Upper lobe of right lung (tissue), 1 donor: ENCODE measurements at regions not wholly inside any gene's neighbourhood (a gene's known extent, or its start where the extent isn't known, plus 50 kb on each side); places are given as distances from the start of the nearest gene placed in this dataset.
"Not testable (repeated sequence)": the region's sequence is repeated elsewhere in the genome, so short reads cannot be mapped to it uniquely, and the experiment has no call there.

Experiments
- ATAC-seq: fragments of 200-7000 bp; cut with Tn5 transposase; one replicate; pipeline ENCODE4 v1.9.1; 2020; ENCODE audit warnings: mild to moderate bottlenecking, moderate library complexity
- DNase-seq: peaks from one replicate; pipeline ENCODE4 v3.0.0-alpha.2; 2020
- H3K27ac ChIP-seq: fragments of 200-600 bp; one replicate; pipeline ENCODE4 v1.8.0; 2022
- H3K27me3 ChIP-seq: fragments of 200-600 bp; one replicate; pipeline ENCODE4 v1.8.0; 2022; ENCODE audit warnings: mild to moderate bottlenecking
- H3K36me3 ChIP-seq: fragments of 200-600 bp; one replicate; pipeline ENCODE4 v1.8.0; 2022
- H3K4me1 ChIP-seq: fragments of 200-600 bp; one replicate; pipeline ENCODE4 v1.8.0; 2022
- H3K4me3 ChIP-seq: fragments of 200-600 bp; one replicate; pipeline ENCODE4 v1.8.0; 2022; ENCODE audit warnings: mild to moderate bottlenecking
- H3K9me3 ChIP-seq: fragments of 200-600 bp; one replicate; pipeline ENCODE4 v1.8.0; 2022
- CTCF ChIP-seq: fragments of 200-600 bp; IDR thresholded peaks from one replicate; pipeline ENCODE4 v1.8.0; 2022; ENCODE audit warnings: antibody characterized with exemption
- intact Hi-C: fragments of 100-400 bp; cut with DNase I; formaldehyde crosslinking; loops from one replicate; pipeline ENCODE4 v1.11.0; 2022
- donor health status: DM: no; HTN: yes; CAD: no; lungs with severe emphysema.

- no peak for TF ChIP-seq CTCF
- ATAC-seq = no peak
- DNase-seq = no peak
Observed at GRCh38 chr3:89533275-89533674, 425.9 kb downstream of the EPHA3 start.

GRCh38 chr3:89554587-89554986 lies 447.2 kb downstream of the EPHA3 start:
- H3K4me3 ChIP-seq, H3K27ac ChIP-seq, ATAC-seq, H3K27me3 ChIP-seq, H3K4me1 ChIP-seq, H3K9me3 ChIP-seq, DNase-seq, intact Hi-C loops, H3K36me3 ChIP-seq: not testable (repeated sequence)

More at GRCh38 chr3:89533275-89533674, 425.9 kb downstream of the EPHA3 start:
- no peak overlapping the region for H3K27ac ChIP-seq
- no peaks in the 10 kb centered on the region for H3K4me1 ChIP-seq
- intact Hi-C loops = no loop called here
- no peaks in the 10 kb centered on the region for H3K36me3 ChIP-seq
- no peaks in the 10 kb centered on the region for H3K27me3 ChIP-seq
- no peaks in the 10 kb centered on the region for H3K9me3 ChIP-seq
- H3K4me3 ChIP-seq = no peak overlapping the region

- Histone ChIP-seq H3K4me3 (no peak overlapping the region), H3K9me3 (no peaks in the 10 kb centered on the region), H3K27ac (no peak overlapping the region), H3K4me1 (no peaks in the 10 kb centered on the region), H3K27me3 (no peaks in the 10 kb centered on the region), H3K36me3 (no peaks in the 10 kb centered on the region)
- DNase-seq = no peak
- intact Hi-C loops = no loop called here
- ATAC-seq = no peak
- TF ChIP-seq CTCF = no peak
Observed at GRCh38 chr3:89558711-89559110, 451.3 kb downstream of the EPHA3 start.

GRCh38 chr3:89560568-89560967 lies 453.1 kb downstream of the EPHA3 start:
- TF ChIP-seq CTCF = no peak
- ATAC-seq = no peak

GRCh38 chr3:89562373-89562772 lies 455.0 kb downstream of the EPHA3 start:
- no peaks in the 10 kb centered on the region for H3K36me3 ChIP-seq
- no peaks in the 10 kb centered on the region for H3K27me3 ChIP-seq
- no peaks in the 10 kb centered on the region for H3K4me1 ChIP-seq
- H3K27ac ChIP-seq = no peak overlapping the region
- no peak for DNase-seq
- no peak for ATAC-seq
- no peak overlapping the region for H3K4me3 ChIP-seq
- no peak for TF ChIP-seq CTCF
- H3K9me3 ChIP-seq = no peaks in the 10 kb centered on the region
- intact Hi-C loops = no loop called here

More at GRCh38 chr3:89560568-89560967, 453.1 kb downstream of the EPHA3 start:
- Histone ChIP-seq H3K36me3 (no peaks in the 10 kb centered on the region), H3K27me3 (no peaks in the 10 kb centered on the region), H3K4me3 (no peak overlapping the region), H3K9me3 (no peaks in the 10 kb centered on the region), H3K27ac (no peak overlapping the region), H3K4me1 (no peaks in the 10 kb centered on the region)
- intact Hi-C loops = no loop called here
- no peak for DNase-seq

- Histone ChIP-seq H3K27me3 (no peaks in the 10 kb centered on the region), H3K4me3 (no peak overlapping the region), H3K4me1 (no peaks in the 10 kb centered on the region), H3K27ac (no peak overlapping the region), H3K36me3 (no peaks in the 10 kb centered on the region), H3K9me3 (no peaks in the 10 kb centered on the region)
- intact Hi-C loops = no loop called here
- no peak for DNase-seq
- no peak for ATAC-seq
- no peak for TF ChIP-seq CTCF
Observed at GRCh38 chr3:89565098-89565497, 457.7 kb downstream of the EPHA3 start.
